Neural cell (in vitro differentiated cells): ENCODE measurements at regions not wholly inside any gene's neighbourhood (a gene's known extent, or its start where the extent isn't known, plus 50 kb on each side); places are given as distances from the start of the nearest gene placed in this dataset.

Experiments
- H2AFZ ChIP-seq: fragments of 200-600, 300-800 bp; sonication (generic), shearing (Covaris generic); 2 replicates; pipeline ENCODE4 v1.6.0; 2014; ENCODE audit warnings: low read depth, mild to moderate bottlenecking, antibody characterized with exemption, low read length, moderate library complexity
- H3F3A ChIP-seq: fragments of 200-600 bp; shearing (Covaris generic); 2 replicates; pipeline ENCODE4 v1.6.1; 2016; ENCODE audit warnings: mild to moderate bottlenecking, moderate library complexity, mixed read lengths, antibody characterized with exemption, low read length; ENCODE audit not compliant: insufficient read depth, poor library complexity, severe bottlenecking
- H3K27ac ChIP-seq: fragments of 200-600, 300-800 bp; sonication (generic), shearing (Covaris generic); 2 replicates; pipeline ENCODE4 v1.5.1; 2014; ENCODE audit warnings: mild to moderate bottlenecking, low read length, moderate library complexity
- H3K27me3 ChIP-seq: fragments of 300-800, 200-600 bp; sonication (generic), shearing (Covaris generic); 2 replicates; pipeline ENCODE4 v1.6.0; 2014; ENCODE audit warnings: mild to moderate bottlenecking, low read depth, low read length, moderate library complexity; ENCODE audit not compliant: insufficient read depth
- H3K36me3 ChIP-seq: fragments of 300-800, 200-600 bp; sonication (generic), shearing (Covaris generic); 2 replicates; pipeline ENCODE4 v1.5.1; 2014; ENCODE audit warnings: mild to moderate bottlenecking, antibody characterized with exemption, low read length, moderate library complexity; ENCODE audit not compliant: insufficient read depth
- H3K4me2 ChIP-seq: fragments of 300-800, 200-600 bp; sonication (generic), shearing (Covaris generic); 2 replicates; pipeline ENCODE4 v1.6.0; 2014; ENCODE audit warnings: mild to moderate bottlenecking, low read length
- H3K4me3 ChIP-seq: fragments of 300-800, 200-600 bp; sonication (generic), shearing (Covaris generic); 2 replicates; pipeline ENCODE4 v1.5.1; 2014; ENCODE audit warnings: mild to moderate bottlenecking, low read length, moderate library complexity
- H3K79me2 ChIP-seq: fragments of 200-600 bp; shearing (Covaris generic); replicated peaks from 2 replicates; pipeline ENCODE4 v1.6.0; 2014; ENCODE audit warnings: mild to moderate bottlenecking, low read length, moderate library complexity; ENCODE audit not compliant: insufficient read depth
- H3K9ac ChIP-seq: fragments of 300-800, 200-600 bp; sonication (generic), shearing (Covaris generic); 2 replicates; pipeline ENCODE4 v1.6.1; 2016; ENCODE audit warnings: mild to moderate bottlenecking, low read length, mixed read lengths
- H3K9me2 ChIP-seq: fragments of 200-600 bp; shearing (Covaris generic); 2 replicates; pipeline ENCODE4 v1.6.1; 2016; ENCODE audit warnings: mild to moderate bottlenecking, low read length, mixed read lengths; ENCODE audit not compliant: insufficient read depth
- H3K9me3 ChIP-seq: fragments of 200-600, 300-800 bp; sonication (generic), shearing (Covaris generic); 2 replicates; pipeline ENCODE4 v1.6.1; 2016; ENCODE audit warnings: mild to moderate bottlenecking, mixed run types, low read length, moderate library complexity, mixed read lengths
- H4K20me1 ChIP-seq: fragments of 200-600 bp; shearing (Covaris generic); 2 replicates; pipeline ENCODE4 v1.6.1; 2016; ENCODE audit warnings: mild to moderate bottlenecking, mixed run types; ENCODE audit not compliant: insufficient read depth
- CTCF ChIP-seq: fragments of 450-650 bp; IDR thresholded peaks from 2 replicates; pipeline ENCODE4 v1.5.1; 2014; ENCODE audit warnings: antibody characterized with exemption, mild to moderate bottlenecking, moderate library complexity; ENCODE audit not compliant: poor library complexity, severe bottlenecking
- EP300 ChIP-seq: fragments of 450-650 bp; conservative IDR thresholded peaks from 2 replicates; pipeline ENCODE4 v1.6.1; 2014; ENCODE audit warnings: antibody characterized with exemption, mild to moderate bottlenecking, moderate library complexity; ENCODE audit not compliant: poor library complexity, severe bottlenecking
- EZH2 ChIP-seq: fragments of 200-600, 300-800 bp; shearing (Covaris generic), sonication (generic); IDR thresholded peaks from 2 replicates; pipeline ENCODE4 v1.6.1; 2014; ENCODE audit warnings: antibody characterized with exemption, low read length, borderline replicate concordance, mild to moderate bottlenecking; ENCODE audit not compliant: insufficient read depth, poor library complexity, severe bottlenecking
- MXI1 ChIP-seq: fragments of 450-650 bp; conservative IDR thresholded peaks from 2 replicates; pipeline ENCODE4 v1.6.1; 2014; ENCODE audit warnings: antibody characterized with exemption, mild to moderate bottlenecking; ENCODE audit not compliant: poor library complexity, severe bottlenecking
- POLR2AphosphoS5 ChIP-seq: IDR thresholded peaks from 2 replicates; pipeline ENCODE4 v1.6.1; 2012
- RAD21 ChIP-seq: fragments of 450-650 bp; conservative IDR thresholded peaks from 2 replicates; pipeline ENCODE4 v1.6.1; 2014; ENCODE audit warnings: antibody characterized with exemption, mild to moderate bottlenecking, moderate library complexity
- REST ChIP-seq: IDR thresholded peaks from 2 replicates; pipeline ENCODE4 v1.6.1; 2012; ENCODE audit warnings: borderline replicate concordance
- SMC3 ChIP-seq: fragments of 450-650 bp; conservative IDR thresholded peaks from 2 replicates; pipeline ENCODE4 v1.6.1; 2014; ENCODE audit warnings: antibody characterized with exemption, mild to moderate bottlenecking, moderate library complexity; ENCODE audit not compliant: poor library complexity
- TAF1 ChIP-seq: IDR thresholded peaks from 2 replicates; pipeline ENCODE4 v1.6.1; 2012; ENCODE audit warnings: low read depth

- H3K79me2 ChIP-seq, result no peaks in the 10 kb centered on the region
- no peaks in the 10 kb centered on the region for H3K9me2 ChIP-seq
- TF ChIP-seq RAD21 (no peak), EP300 (no peak), SMC3 (no peak), MXI1 (no peak), REST (no peak), EZH2 (no peak), POLR2AphosphoS5 (no peak), TAF1 (no peak), CTCF (no peak)
- H4K20me1 ChIP-seq, result no peaks in the 10 kb centered on the region
- H3K4me2 ChIP-seq, result no peak overlapping the region
- H3K27ac ChIP-seq, result no peak overlapping the region
- H3F3A ChIP-seq, result no peaks in the 10 kb centered on the region
- H3K4me3 ChIP-seq, result no peak overlapping the region
- H3K36me3 ChIP-seq, result no peaks in the 10 kb centered on the region
- H2AFZ ChIP-seq, result no peak overlapping the region
- no peak overlapping the region for H3K9ac ChIP-seq
- H3K27me3 ChIP-seq, result no peaks in the 10 kb centered on the region
- H3K9me3 ChIP-seq, result no peaks in the 10 kb centered on the region
These were observed 1296.1 kb upstream of the PABPC4L start for GRCh38 chr4:135497563-135498152.

- Histone ChIP-seq H3K4me3 (no peak overlapping the region), H3K27me3 (no peaks in the 10 kb centered on the region), H3K4me2 (no peak overlapping the region), H4K20me1 (no peaks in the 10 kb centered on the region), H3F3A (no peaks in the 10 kb centered on the region), H3K9me2 (no peaks in the 10 kb centered on the region), H3K9ac (no peak overlapping the region), H3K79me2 (no peaks in the 10 kb centered on the region), H3K9me3 (no peaks in the 10 kb centered on the region), H3K36me3 (no peaks in the 10 kb centered on the region), H2AFZ (no peak overlapping the region), H3K27ac (no peak overlapping the region)
- TF ChIP-seq EZH2 (no peak), MXI1 (no peak), POLR2AphosphoS5 (no peak), EP300 (no peak), RAD21 (no peak), REST (no peak), SMC3 (no peak), CTCF (no peak), TAF1 (no peak)
These were observed 1290.8 kb upstream of the PABPC4L start for GRCh38 chr4:135492439-135492838.
